B cell (primary cell): ENCODE measurements at regions not wholly inside any gene's neighbourhood (a gene's known extent, or its start where the extent isn't known, plus 50 kb on each side); places are given as distances from the start of the nearest gene placed in this dataset.

Source experiments
- EZH2 ChIP-seq: IDR thresholded peaks from 2 replicates; pipeline ENCODE4 v1.6.1; 2012; ENCODE audit warnings: borderline replicate concordance, low read depth, mild to moderate bottlenecking, moderate library complexity, low read length; ENCODE audit not compliant: insufficient read depth, poor library complexity, severe bottlenecking
- TF ChIP-seq, protein P1 (sequence below): fragments of 200-600 bp; IDR thresholded peaks from one replicate; pipeline ENCODE4 v1.8.0; 2022; ENCODE audit warnings: antibody characterized with exemption, mild to moderate bottlenecking

- TF ChIP-seq, protein P1, sequence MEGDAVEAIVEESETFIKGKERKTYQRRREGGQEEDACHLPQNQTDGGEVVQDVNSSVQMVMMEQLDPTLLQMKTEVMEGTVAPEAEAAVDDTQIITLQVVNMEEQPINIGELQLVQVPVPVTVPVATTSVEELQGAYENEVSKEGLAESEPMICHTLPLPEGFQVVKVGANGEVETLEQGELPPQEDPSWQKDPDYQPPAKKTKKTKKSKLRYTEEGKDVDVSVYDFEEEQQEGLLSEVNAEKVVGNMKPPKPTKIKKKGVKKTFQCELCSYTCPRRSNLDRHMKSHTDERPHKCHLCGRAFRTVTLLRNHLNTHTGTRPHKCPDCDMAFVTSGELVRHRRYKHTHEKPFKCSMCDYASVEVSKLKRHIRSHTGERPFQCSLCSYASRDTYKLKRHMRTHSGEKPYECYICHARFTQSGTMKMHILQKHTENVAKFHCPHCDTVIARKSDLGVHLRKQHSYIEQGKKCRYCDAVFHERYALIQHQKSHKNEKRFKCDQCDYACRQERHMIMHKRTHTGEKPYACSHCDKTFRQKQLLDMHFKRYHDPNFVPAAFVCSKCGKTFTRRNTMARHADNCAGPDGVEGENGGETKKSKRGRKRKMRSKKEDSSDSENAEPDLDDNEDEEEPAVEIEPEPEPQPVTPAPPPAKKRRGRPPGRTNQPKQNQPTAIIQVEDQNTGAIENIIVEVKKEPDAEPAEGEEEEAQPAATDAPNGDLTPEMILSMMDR: no peak
- TF ChIP-seq EZH2: no peak
These were observed 359.9 kb downstream of the CTTN start for GRCh38 chr11:70758206-70758605.
